KOPT-K1 (cell line): ENCODE measurements at regions not wholly inside any gene's neighbourhood (a gene's known extent, or its start where the extent isn't known, plus 50 kb on each side); places are given as distances from the start of the nearest gene placed in this dataset.
"Not testable (repeated sequence)": the region's sequence is repeated elsewhere in the genome, so short reads cannot be mapped to it uniquely, and the experiment has no call there.

Source experiments
- H3K27ac ChIP-seq: fragments of 200-600 bp; sonication (generic); 2 replicates; pipeline ENCODE4 v1.5.1; 2016; ENCODE audit warnings: antibody characterized with exemption, mild to moderate bottlenecking, low read depth, low read length; ENCODE audit not compliant: poor library complexity, severe bottlenecking
- H3K36me3 ChIP-seq: fragments of 200-600 bp; sonication (generic); 2 replicates; pipeline ENCODE4 v1.5.1; 2017; ENCODE audit warnings: antibody characterized with exemption, mild to moderate bottlenecking, low read length, moderate library complexity; ENCODE audit not compliant: insufficient read depth
- H3K9me3 ChIP-seq: fragments of 200-600 bp; sonication (generic); 2 replicates; pipeline ENCODE4 v1.5.1; 2017; ENCODE audit warnings: antibody characterized with exemption, low read length, mild to moderate bottlenecking; ENCODE audit not compliant: insufficient read depth, poor library complexity, severe bottlenecking

DNA sequence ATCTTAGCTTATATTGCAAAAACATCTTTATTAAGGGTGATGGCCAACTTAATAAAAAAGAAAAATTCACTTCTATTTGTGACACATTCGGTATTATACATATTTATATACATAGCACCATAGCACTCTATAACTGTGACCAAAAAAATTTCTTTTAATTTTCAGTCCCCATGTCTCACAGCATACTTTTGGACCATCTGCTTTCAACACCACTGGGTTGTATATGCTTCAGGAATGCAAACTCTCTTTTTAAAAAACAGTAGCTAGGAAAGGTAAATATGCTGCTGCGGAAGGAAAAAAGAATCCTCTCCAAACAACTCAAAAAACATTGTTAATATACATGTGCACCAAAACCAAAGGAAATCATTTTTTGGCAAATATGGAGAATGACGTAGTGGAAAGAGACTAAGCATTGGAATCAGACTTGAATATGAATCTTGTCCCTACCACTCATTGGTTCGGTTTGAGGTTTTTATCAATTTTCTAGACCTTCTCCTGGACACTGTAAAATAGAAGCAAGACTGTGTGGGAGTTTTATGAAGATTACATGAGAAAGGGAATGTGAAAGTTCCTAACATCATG is 227.9 kb downstream of the BLID start:
- H3K36me3 ChIP-seq = no peaks in the 10 kb centered on the region
- no peaks in the 10 kb centered on the region for H3K9me3 ChIP-seq

DNA sequence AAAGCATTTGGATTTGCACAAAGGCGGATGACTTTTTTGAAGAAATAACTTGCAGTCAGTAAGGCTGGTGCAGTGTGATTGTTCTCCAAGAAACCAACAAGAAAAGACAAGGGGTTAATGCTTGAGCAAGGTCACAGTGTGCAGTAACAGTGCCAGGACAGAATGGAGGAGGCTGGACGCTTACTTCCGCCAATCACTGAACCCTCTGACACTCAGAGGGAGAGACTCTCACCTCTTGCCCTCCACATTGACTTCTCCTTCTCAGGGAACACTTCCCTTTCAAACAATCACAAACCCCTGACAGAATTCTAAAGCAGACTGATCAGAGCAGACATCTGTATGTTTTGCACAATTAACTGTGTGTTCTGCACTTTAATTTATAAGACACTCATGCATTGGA is 228.4 kb downstream of the BLID start:
- Histone ChIP-seq H3K27ac (no peak overlapping the region), H3K36me3 (no peaks in the 10 kb centered on the region), H3K9me3 (no peaks in the 10 kb centered on the region)

More for the DNA sequence above, 227.9 kb downstream of the BLID start:
- no peak overlapping the region for H3K27ac ChIP-seq

DNA sequence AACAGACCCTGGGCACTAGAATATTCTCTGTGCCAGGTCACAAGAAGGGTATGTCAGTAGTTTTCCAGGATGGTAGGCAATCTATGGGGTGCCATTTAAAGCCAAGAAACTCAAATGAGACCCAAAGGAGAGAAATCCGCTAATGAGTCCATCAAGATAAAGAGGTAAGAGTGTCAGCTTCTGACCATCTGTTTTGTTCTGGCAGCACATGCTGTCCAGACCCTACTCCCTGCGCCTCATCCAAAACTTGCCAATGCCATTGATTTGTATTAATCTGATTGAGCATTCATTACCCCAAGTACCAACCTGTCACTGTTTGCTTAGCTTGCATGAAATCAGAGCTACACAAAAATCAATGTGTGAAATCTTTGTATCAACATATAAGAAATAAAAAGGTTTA is 229.0 kb downstream of the BLID start:
- no peaks in the 10 kb centered on the region for H3K36me3 ChIP-seq
- H3K27ac ChIP-seq = no peak overlapping the region
- no peaks in the 10 kb centered on the region for H3K9me3 ChIP-seq

DNA sequence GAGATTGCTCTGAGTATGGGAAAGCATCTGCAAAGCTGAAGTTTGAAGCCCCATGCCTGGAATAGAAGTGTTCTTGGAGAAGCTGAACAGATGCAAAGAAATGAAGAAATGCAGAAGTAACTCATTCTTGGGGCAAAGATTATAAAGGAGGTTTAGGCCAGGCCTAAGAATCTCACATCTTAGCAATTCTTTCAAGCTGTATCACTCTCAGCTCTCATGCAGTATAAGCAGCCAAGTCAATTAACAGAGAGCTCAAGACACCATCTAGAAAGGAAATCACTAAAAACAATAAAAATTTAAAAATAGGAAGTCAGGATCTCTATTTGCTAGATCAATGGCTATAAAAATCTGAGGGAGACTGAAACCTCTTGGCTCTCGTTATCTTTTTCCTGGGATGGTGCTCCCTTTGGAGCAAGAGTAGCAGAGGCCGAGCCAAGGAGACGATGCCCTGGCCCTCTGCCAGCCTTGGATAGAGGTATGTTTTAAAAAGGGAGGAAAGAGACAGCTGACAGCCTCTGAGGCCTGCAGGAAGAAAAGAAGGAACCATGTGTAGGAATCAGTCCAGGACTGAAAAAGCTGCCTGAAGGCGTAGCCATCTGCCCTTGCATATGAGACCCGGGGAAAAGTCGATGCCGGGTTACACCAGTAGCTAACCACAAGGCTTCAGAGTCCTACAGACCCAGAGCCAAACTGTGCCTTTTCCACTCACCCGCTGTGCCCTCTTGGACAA is 229.8 kb downstream of the BLID start:
- Histone ChIP-seq H3K36me3 (no peaks in the 10 kb centered on the region), H3K9me3 (no peaks in the 10 kb centered on the region), H3K27ac (no peak overlapping the region)

DNA sequence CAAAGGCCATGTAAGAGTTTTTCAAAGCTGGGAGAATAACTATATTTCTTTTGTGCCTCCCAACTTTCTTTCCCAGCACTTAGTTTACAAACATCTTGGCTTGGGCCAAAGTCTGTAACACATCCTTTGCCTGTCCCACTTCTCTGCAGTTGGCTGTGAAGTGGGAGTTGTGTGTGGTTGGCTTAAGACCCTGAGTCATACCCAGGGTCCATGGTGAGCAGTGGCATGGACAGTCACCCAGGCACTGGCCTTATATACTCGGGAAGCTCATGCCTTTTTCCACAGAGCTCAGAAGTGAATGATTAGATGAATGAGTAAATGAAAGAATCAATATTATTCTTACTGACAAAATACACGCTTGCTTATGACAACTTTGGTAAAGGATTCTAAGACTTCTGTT is 231.4 kb downstream of the BLID start:
- Histone ChIP-seq H3K27ac (no peak overlapping the region), H3K36me3 (no peaks in the 10 kb centered on the region), H3K9me3 (no peaks in the 10 kb centered on the region)

DNA sequence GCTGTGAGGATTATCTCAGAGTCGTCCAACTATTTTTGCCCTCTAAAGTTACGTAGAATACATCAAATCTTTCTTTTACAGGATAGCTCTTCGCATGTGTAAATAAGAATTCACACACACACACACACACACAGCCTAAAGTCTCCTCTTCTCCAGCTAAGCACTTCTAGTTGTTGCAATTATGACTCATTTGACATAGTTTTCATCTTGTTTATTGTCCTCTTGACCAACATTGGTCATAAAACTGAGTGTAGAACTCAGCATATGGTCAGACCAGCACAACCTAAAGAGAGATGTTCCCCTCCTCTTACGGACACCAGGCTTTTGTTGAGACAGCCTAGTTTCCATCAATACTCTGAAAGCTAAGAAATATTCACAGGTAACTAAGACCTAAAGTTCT is 234.2 kb downstream of the BLID start:
- no peaks in the 10 kb centered on the region for H3K36me3 ChIP-seq
- no peak overlapping the region for H3K27ac ChIP-seq
- no peaks in the 10 kb centered on the region for H3K9me3 ChIP-seq

DNA sequence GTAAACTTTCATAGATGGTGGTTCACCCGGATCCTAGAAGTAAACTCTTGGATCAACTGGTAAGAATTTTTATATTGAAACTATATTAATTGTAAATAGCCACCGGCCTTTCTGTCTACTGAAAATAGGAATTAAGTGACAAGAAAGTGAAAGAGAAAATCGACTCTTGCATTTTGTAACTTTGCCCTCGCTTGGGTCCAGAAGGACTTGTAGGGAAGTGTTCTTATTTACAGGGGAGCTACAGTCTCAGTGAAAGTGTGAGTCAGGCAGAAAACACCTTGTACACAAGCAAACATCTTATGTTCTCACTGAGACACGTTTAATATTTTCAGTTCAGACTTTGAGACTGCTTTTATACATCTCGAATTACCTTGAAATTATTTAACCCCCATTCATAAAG is 238.9 kb downstream of the BLID start:
- no peaks in the 10 kb centered on the region for H3K36me3 ChIP-seq
- no peaks in the 10 kb centered on the region for H3K9me3 ChIP-seq
- no peak overlapping the region for H3K27ac ChIP-seq

DNA sequence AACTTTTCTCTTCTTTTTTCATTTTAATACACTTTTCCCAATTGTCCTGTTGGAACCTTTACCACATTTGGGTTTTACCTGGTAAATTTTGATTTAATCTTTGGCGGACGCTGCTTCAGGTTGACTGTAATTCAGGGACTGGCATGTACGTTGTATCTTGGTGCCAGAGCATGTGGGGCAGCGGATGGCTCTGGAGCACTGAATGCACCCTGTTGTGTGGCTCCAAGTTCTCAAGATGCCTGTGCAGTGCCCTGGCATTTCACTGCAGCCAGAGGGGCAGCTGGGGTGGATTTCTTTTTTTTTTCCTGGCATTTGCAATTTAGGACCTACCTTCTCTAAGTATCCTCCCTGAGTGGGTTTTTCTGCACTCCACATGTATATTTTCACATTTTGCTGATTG is 242.2 kb downstream of the BLID start:
- no peak overlapping the region for H3K27ac ChIP-seq
- no peaks in the 10 kb centered on the region for H3K36me3 ChIP-seq
- no peaks in the 10 kb centered on the region for H3K9me3 ChIP-seq

DNA sequence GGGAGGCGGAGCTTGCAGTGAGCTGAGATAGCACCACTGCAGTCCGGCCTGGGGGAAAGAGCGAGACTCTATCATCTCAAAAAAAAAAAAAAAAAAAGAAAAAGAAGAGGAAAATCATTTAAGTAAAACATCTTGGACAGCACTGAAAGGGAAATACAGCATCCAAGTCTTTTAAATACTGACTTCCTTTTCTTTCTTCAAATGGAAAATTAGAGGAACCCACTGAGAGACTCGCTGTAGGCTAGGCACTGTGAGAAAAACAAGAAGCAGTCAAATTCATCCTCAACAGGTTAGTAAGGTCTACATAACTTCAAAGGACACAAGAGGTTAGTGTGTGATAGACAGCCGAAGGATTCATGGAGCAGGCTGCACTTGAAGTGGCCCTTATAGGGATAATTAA is 243.7 kb downstream of the BLID start:
- no peaks in the 10 kb centered on the region for H3K9me3 ChIP-seq
- H3K27ac ChIP-seq = no peak overlapping the region
- H3K36me3 ChIP-seq = no peaks in the 10 kb centered on the region

DNA sequence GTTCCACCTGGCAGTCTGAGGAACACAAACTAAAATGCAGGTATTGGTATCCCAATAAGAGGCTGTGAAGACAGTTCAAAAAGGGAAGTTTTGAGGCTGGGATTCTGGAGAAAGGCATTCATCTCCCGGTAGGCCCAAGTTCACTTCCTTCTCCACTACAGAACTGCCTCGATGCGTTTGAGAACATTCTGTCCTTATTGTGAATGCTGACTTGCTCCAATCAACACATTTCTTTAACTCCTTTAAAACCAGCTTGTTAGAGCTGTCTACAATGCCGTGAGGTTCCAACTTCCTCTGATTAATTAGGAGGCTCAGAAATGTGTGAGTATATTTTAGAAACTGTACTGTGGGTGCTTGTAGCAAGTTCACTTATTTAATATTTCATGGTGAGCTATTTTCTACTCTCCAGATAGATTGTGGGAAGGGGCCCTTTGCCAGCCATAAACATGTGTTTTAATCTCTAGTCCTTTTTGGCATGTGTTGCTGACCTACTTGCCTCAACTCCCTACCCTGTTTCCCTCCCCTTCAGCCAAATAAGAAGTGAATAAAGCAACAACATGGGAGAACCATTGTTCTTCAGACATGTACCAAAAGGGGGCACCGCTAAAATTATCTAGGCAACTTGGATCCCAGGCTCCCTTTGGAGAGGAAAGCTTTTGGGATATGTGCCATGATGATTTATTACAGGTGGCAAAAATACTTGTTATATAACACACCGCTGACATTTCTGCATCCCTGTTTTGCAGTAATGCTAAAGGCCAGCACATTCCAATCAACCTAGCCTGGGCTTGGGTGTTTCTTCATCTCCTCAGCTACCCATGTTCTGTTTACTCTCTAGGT is 245.6 kb downstream of the BLID start:
- no peaks in the 10 kb centered on the region for H3K9me3 ChIP-seq
- no peak overlapping the region for H3K27ac ChIP-seq
- H3K36me3 ChIP-seq = no peaks in the 10 kb centered on the region

DNA sequence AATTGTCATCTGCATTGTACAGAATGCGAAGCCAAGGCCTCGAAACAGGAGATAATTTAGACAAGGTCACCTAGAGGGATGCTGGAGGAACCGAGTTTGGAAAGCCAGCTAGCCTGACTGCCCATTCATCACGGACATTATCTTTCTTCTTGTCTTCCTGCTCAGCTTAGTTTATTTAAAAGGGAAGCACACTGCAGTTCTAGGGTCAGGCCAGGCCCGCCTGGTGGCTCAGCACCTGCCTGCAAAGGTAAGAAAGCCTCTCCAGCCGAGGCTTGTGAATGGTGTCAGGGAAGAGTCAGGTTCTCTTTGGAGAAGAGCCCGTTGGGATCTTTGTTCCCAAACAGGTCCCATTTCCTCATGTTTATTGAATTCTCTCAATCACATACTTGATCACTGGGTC is 246.5 kb downstream of the BLID start:
- Histone ChIP-seq H3K9me3 (no peaks in the 10 kb centered on the region), H3K36me3 (no peaks in the 10 kb centered on the region), H3K27ac (no peak overlapping the region)

DNA sequence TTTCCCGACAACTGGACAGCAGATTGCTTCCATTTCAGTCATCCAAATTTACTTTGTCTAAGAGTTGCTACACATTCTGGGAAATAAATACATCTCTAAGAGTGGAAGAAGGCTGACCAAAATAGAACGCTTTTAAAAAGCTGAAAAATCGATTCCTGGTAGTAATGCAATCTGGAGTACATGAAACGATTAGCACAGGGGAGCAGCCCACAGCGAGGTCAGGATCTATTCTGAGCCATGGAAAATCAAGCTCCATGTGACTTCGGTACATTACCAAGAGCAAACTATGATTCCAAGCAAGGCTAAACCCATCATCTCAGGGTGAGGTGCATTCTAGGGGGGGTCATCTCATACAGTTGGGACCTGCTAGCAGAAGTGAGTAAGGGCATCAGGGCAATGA is 249.3 kb downstream of the BLID start:
- Histone ChIP-seq H3K27ac (no peak overlapping the region), H3K9me3 (no peaks in the 10 kb centered on the region), H3K36me3 (no peaks in the 10 kb centered on the region)

DNA sequence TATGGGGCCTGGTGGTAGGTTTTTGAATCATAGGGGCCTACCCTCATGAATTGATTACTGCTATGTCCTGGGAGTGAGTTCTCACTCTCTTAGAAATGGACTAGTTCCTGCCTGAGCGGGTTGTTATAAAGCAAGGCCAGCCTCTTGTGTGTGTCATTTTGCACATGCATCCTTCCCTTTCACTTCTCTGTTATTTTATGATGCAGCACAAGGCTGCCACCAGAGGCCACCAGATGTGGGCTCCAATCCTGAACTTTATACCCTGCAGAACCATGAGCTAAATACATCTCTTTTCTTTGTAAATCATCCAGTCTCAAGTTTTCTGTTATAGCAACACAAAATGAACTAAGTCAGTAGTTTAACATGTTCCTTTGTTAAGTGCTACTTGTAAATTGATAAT is 251.4 kb downstream of the BLID start:
- Histone ChIP-seq H3K27ac (no peak overlapping the region), H3K36me3 (no peaks in the 10 kb centered on the region), H3K9me3 (no peaks in the 10 kb centered on the region)

DNA sequence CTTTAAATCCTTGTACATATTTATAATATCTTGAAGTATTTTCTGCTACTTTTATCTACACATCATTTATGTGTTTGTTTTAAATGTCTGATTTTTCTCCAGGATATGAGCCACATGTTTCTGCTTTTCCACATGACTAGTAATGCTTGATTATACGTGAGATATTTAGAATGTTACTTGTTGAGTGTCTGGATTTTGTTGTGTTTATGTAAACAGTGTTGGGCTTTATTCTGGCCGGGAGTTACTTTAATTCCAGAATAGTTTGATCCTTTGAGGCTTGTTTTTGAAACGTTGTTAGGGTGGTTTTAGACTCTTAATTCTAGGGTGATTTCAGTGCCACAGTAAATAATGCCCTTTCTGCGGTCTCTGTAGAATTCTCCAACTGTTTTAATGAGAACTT is 252.9 kb downstream of the BLID start:
- no peak overlapping the region for H3K27ac ChIP-seq

DNA sequence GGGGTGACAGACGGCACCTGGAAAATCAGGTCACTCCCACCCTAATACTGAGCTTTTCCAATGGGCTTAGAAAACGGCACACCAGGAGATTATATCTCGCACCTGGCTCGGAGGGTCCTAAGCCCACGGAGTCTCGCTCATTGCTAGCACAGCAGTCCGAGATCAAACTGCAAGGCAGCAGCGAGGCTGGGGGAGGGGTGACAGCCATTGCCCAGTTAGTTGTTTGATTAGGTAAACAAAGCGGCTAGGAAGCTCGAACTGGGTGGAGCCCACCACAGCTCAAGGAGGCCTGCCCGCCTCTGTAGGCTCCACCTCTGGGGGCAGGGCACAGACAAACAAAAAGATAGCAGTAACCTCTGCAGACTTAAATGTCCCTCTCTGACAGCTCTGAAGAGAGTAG is 260.9 kb downstream of the BLID start:
- H3K9me3 ChIP-seq, H3K27ac ChIP-seq, H3K36me3 ChIP-seq: not testable (repeated sequence)

More for the DNA sequence above, 252.9 kb downstream of the BLID start:
- H3K9me3 ChIP-seq = no peaks in the 10 kb centered on the region
- H3K36me3 ChIP-seq = no peaks in the 10 kb centered on the region
